Small intestine (tissue), 7 donors: ENCODE measurements at regions not wholly inside any gene's neighbourhood (a gene's known extent, or its start where the extent isn't known, plus 50 kb on each side); places are given as distances from the start of the nearest gene placed in this dataset.

Experiments used
- DNase-seq, 2 donors: peaks; one replicate each; pipeline versions ENCODE4 v3.0.0 to v3.0.0-alpha.2; 2013
- FAIRE-seq: peaks from 2 replicates; lab custom pipeline; 2012; peaks lifted over from hg19 to GRCh38; lab: Jason Lieb, UNC
- H3K27ac ChIP-seq, 3 donors: one replicate each; pipeline ENCODE4 v1.5.1; 2013; ENCODE audit warnings: low read length in 2 of 3, mild to moderate bottlenecking in 2 of 3, control low read depth in 1 of 3, inconsistent platforms in 1 of 3, low read depth in 1 of 3, moderate library complexity in 1 of 3
- H3K27me3 ChIP-seq, 3 donors: one replicate each; pipeline ENCODE4 v1.6.1; 2013; ENCODE audit warnings: low read length in 3 of 3, inconsistent platforms in 1 of 3; ENCODE audit not compliant: control insufficient read depth in 3 of 3, insufficient read depth in 3 of 3
- H3K36me3 ChIP-seq, 3 donors: one replicate each; pipeline ENCODE4 v1.6.1; 2013; ENCODE audit warnings: low read length in 3 of 3, inconsistent platforms in 1 of 3, low read depth in 1 of 3, mild to moderate bottlenecking in 1 of 3, moderate library complexity in 1 of 3; ENCODE audit not compliant: control insufficient read depth in 3 of 3, insufficient read depth in 2 of 3
- H3K4me1 ChIP-seq, 3 donors: one replicate each; pipeline ENCODE4 v1.6.1; 2013; ENCODE audit warnings: low read length in 2 of 3, inconsistent platforms in 1 of 3, low read depth in 1 of 3, mild to moderate bottlenecking in 1 of 3, moderate library complexity in 1 of 3; ENCODE audit not compliant: control insufficient read depth in 3 of 3, insufficient read depth in 2 of 3
- H3K4me3 ChIP-seq, 3 donors: one replicate each; pipeline ENCODE4 v1.5.1; 2013; ENCODE audit warnings: low read length in 3 of 3, control low read depth in 1 of 3, inconsistent platforms in 1 of 3, low read depth in 1 of 3, mild to moderate bottlenecking in 1 of 3, moderate library complexity in 1 of 3
- H3K9me3 ChIP-seq, 2 donors: one replicate each; pipeline ENCODE4 v1.6.1; 2013; ENCODE audit warnings: low read depth in 1 of 2, low read length in 1 of 2; ENCODE audit not compliant: control insufficient read depth in 2 of 2, insufficient read depth in 1 of 2
- WGBS, 3 donors: extraction: QIAGEN DNeasy Blood & Tissue Kit; methylation state at CpG; one replicate each; pipeline ENCODE4 v1.1.7; 2013; 5-methylcytosine and 5-hydroxymethylcytosine counted together
- donor health status: healthy with polysubstance abuse.
- donor health status: control.
- donor health status: control.
- donor health status: Bipolar disorder and iron deficiency.
- donor health status: healthy.

DNA sequence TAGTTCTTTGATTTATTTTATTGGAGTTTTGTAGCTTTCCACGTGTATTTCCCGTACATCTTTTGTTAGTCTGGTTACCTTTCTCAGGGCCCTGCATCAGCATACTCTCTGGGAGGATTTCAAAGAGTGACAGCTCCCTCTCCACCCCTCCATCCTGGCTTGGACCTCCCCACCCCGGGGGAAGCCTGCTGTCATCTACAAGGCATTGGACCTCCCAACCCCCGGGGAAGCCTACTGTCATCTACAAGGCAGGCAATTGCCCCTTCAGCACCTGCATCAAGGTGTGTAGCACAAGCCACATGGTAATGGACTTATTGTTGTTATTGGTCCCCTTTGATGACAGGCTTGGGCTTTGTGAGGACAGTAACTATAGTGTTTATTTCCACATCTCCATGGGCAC lies 390.1 kb downstream of the TCERG1L start:
- Histone ChIP-seq H3K36me3 (no peaks in the 10 kb centered on the region), H3K4me3 (no peak overlapping the region), H3K27me3 (no peaks in the 10 kb centered on the region), H3K4me1 (no peaks in the 10 kb centered on the region), H3K27ac (no peak overlapping the region), H3K9me3 (peaks cover 0 to 7% of the 10 kb centered on the region in 2 donors)
- DNase-seq, result no peak
- FAIRE-seq, result no peak
- 66 to 77% (median 71%) methylated on average over 4 of the region's 4 CpGs for WGBS, 3 donors

DNA sequence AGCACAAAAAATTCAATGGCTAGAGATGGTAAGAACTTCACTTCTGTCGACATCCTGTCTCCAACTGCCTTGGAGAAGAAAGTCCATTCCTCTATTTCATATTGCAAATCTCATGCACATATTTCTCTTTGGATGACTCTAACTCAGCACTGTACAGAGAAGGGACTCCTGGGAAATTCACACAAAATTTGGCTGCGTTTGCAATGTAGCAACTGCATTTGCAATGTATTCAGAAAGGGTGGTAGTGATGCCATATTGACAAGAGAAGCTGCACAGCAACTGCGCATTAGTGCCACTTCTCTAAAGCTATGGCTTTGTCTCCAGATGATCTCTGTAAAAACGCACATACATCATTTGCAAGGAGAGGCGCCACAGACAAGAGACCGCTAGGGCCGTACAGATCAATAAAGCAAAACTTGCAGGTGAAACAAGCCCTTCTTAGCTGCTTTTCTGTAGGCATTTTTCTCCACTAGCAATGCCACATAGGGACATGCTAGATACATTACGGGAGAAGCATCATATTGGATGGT lies 389.5 kb downstream of the TCERG1L start:
- H3K4me3 ChIP-seq, result no peak overlapping the region
- no peaks in the 10 kb centered on the region for H3K4me1 ChIP-seq
- DNase-seq (no peak), FAIRE-seq (no peak)
- peaks cover 0 to 4% of the 10 kb centered on the region in 2 donors for H3K9me3 ChIP-seq
- no peaks in the 10 kb centered on the region for H3K36me3 ChIP-seq
- no peak overlapping the region for H3K27ac ChIP-seq
- 82 to 88% (median 86%) methylated on average over 8 of the region's 8 CpGs for WGBS, 3 donors
- H3K27me3 ChIP-seq, result no peaks in the 10 kb centered on the region

DNA sequence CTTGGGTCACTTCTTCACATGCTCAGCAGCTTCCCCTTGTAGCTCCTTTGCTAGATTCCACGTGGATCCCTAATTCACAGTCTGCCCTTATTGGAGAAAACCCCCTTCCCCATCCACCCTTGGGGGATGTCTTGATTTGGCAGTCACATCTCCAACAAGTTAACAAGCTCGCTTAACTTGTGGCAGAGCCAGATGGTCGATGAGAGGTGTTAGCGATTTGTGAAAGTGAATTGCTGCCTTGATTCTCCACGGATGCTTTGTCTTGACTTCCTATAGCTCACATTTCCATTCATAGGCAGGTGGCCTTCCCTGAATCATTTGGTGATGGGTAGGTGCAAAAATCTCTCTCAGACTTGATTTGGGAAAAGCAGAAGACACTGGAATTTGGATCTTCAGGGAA lies 387.9 kb downstream of the TCERG1L start:
- no peak overlapping the region for H3K4me3 ChIP-seq
- no peaks in the 10 kb centered on the region for H3K27me3 ChIP-seq
- 54 to 66% (median 60%) methylated on average over 5 of the region's 5 CpGs for WGBS, 3 donors
- H3K36me3 ChIP-seq, result no peaks in the 10 kb centered on the region
- peaks cover 0 to 3% of the 10 kb centered on the region in 2 donors for H3K9me3 ChIP-seq
- FAIRE-seq (no peak), DNase-seq (no peak)
- H3K27ac ChIP-seq, result no peak overlapping the region
- H3K4me1 ChIP-seq, result no peaks in the 10 kb centered on the region

DNA sequence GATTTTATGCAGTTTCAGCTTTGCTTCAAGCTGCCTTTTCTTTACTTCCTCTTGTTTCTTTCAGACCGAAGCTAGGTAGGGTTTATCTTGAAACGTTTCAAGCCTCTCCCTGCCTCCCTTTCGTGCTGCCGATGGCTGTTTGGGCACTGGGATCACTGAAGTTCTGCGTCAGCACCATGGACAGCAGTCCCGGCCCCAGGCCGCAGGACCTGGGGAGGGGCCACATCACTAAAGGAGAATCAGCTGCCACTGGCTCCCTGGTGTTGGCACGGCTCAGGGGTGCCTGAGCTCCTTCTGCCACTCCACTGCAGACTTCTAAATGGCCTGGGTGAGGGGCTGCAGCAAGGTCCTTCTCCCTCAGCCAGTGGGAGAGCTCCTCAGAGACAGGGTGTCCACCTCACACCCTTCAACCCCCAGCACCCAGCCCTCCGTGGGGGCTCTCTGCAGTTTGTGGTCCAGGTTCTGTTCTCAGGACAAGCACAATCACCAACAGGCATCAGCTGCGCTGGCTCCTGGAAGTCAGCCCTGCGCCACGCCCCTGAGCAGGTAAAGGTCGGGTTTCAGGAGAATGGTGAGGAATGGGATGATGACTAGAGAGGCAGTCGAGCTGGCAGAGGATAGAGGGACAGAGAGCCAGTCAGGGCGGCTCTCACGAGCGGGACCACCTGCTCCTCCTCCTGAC lies 387.2 kb downstream of the TCERG1L start:
- no peak for FAIRE-seq
- Histone ChIP-seq H3K9me3 (peaks cover 0 to 3% of the 10 kb centered on the region in 2 donors), H3K4me3 (no peak overlapping the region), H3K36me3 (no peaks in the 10 kb centered on the region), H3K27me3 (no peaks in the 10 kb centered on the region), H3K4me1 (no peaks in the 10 kb centered on the region), H3K27ac (no peak overlapping the region)
- peak in 1 of 2 donors; percentile 24 for DNase-seq
- 36 to 37% (median 37%) methylated on average over 17 of the region's 17 CpGs for WGBS, 3 donors

DNA sequence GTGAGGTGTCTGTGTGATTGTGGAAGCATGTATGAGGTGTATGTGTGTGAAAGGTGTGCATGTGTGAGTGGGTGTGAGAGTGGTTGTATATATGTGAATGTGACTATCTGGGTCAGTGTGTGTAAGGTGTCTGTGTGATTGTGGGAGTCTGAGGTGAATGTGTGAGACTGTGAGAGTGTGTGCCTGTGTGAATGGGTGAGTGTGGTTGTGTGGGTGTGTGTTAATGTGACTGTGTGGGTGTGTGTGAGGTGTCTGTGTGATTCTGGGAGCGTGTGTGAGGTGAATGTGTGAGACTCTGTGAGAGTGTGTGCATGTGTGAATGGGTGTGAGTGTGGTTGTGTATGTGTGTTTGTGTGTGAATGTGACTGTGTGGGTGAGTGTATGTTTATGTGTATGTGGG lies 385.1 kb downstream of the TCERG1L start:
- H3K9me3 ChIP-seq, result peaks cover 0 to 3% of the 10 kb centered on the region in 2 donors
- H3K27ac ChIP-seq, result no peak overlapping the region
- H3K4me3 ChIP-seq, result no peak overlapping the region
- DNase-seq (no peak), FAIRE-seq (no peak)
- 79 to 84% (median 80%) methylated on average over 1 of the region's 1 CpG for WGBS, 3 donors
- no peaks in the 10 kb centered on the region for H3K27me3 ChIP-seq
- H3K36me3 ChIP-seq, result no peaks in the 10 kb centered on the region
- no peaks in the 10 kb centered on the region for H3K4me1 ChIP-seq

DNA sequence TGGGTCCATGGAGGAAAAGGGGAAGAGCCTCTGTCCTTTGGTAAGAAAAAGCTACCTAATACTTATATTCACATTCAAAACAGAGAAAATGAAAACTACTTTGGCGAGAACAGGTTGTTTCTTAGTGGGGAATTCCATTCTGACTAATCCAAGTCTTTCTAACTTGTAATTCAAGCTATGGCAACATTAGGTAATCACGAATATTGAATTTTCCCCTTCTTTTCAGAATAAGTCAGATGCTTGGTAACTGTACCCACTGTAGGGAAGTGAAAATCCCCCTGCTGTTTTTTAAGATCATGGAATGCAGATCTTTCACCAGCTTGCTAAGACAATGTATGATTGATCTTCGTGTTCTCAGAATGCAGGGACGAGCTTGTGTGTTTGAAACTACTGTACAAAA lies 384.4 kb downstream of the TCERG1L start:
- Histone ChIP-seq H3K4me3 (no peak overlapping the region), H3K4me1 (no peaks in the 10 kb centered on the region), H3K9me3 (peaks cover 0 to 3% of the 10 kb centered on the region in 2 donors), H3K27ac (no peak overlapping the region), H3K36me3 (no peaks in the 10 kb centered on the region), H3K27me3 (no peaks in the 10 kb centered on the region)
- WGBS, 3 donors, result 57 to 71% (median 65%) methylated on average over 4 of the region's 4 CpGs
- FAIRE-seq (no peak), DNase-seq (no peak)

DNA sequence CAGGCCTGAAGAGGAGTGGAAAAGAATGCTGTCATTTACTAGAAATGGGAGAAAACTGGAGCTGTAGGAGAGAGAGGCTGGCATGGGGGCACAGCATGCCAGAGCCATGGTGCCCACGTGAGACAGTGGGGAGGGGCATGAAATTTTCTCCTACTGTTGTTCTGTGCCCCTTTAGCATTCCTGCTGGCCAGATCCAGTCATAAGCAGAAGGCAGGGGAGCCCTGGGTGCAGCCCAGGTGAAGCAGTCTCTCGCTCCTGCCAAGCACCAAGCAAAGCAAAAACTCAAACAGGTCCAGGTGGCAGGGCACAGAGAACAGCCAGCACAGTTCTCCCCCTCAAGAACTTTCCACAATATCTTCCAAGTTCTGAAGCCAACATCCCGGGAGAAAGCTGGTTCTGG lies 383.2 kb downstream of the TCERG1L start:
- no peaks in the 10 kb centered on the region for H3K27me3 ChIP-seq
- FAIRE-seq, result no peak
- no peak for DNase-seq
- no peak overlapping the region for H3K4me3 ChIP-seq
- H3K9me3 ChIP-seq, result peaks cover 0 to 3% of the 10 kb centered on the region in 2 donors
- no peaks in the 10 kb centered on the region for H3K36me3 ChIP-seq
- no peaks in the 10 kb centered on the region for H3K4me1 ChIP-seq
- no peak overlapping the region for H3K27ac ChIP-seq
- 37 to 65% (median 48%) methylated on average over 3 of the region's 3 CpGs for WGBS, 3 donors

DNA sequence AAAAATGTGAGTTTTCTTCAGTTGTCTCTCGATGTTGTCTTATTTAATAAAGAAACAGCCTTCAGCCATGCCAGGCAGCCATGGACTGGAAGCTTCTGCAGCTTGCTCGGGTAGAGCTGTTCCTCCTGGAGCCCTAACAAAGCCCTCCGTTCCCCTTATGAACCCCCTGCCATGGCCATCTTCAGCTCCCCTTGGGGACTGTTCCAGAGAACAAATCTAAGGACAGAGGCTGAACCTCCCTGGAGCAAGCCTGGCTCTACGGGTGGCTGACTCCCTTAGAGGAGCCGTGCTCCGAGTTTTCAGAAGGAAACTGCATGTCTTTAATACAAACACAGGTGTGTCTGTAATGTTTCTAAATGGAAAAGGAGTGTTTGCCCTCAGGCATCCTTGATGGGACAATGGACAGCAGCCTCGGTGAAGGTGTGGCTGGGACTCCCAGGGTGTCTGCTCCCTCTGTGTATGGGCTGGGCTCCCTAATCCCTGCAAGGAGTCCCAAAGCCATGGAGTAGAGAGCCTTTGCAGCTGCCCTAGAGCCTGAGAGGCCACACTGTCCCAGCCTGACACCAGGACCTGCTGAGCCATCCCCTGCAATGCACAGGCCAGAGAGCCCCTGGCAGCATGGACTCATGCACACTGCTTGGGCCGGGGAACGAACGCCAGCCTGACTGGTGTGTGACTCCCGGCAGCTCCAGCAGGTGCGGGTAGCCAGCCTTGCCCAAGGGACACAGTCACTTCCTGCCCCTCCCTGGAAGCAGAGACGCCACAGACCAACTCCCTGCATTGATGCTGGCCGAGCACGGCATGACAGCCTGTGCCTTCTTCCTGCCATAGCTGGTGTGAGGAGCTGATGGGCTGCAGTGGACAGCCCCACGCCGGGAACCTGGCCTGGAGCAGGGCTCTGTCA lies 381.8 kb downstream of the TCERG1L start:
- Histone ChIP-seq H3K9me3 (peaks cover 0 to 3% of the 10 kb centered on the region in 2 donors), H3K4me3 (no peak overlapping the region), H3K27me3 (no peaks in the 10 kb centered on the region), H3K27ac (no peak overlapping the region), H3K36me3 (no peaks in the 10 kb centered on the region), H3K4me1 (no peaks in the 10 kb centered on the region)
- WGBS, 3 donors, result 57 to 74% (median 68%) methylated on average over 16 to 17 of the region's 17 CpGs
- FAIRE-seq, result no peak
- no peak for DNase-seq
